Activated CD8-positive, alpha-beta T cell treated with anti-CD3 and anti-CD28 coated beads, Interleukin-2, amount 10 ng/mL, durations not matched to agents 7 days and 5 days (primary cell): ENCODE measurements at regions not wholly inside any gene's neighbourhood (a gene's known extent, or its start where the extent isn't known, plus 50 kb on each side); places are given as distances from the start of the nearest gene placed in this dataset.
"Not testable (repeated sequence)": the region's sequence is repeated elsewhere in the genome, so short reads cannot be mapped to it uniquely, and the experiment has no call there.

Experiments used
- ATAC-seq: fragments of 150-1000 bp; cut with Tn5 transposase; one replicate; pipeline ENCODE4 v1.10.0; 2021; ENCODE audit warnings: moderate library complexity
- CTCF ChIA-PET: fragments of 350-600 bp; sonication (Branson Sonifier 250); formaldehyde crosslinking; loops from one replicate; lab custom pipeline; 2021; ENCODE audit warnings: antibody characterized with exemption; lab: Charles Lee
- POLR2A ChIA-PET: fragments of 350-600 bp; sonication (Branson Sonifier 250); formaldehyde crosslinking; loops from one replicate; lab custom pipeline; 2021; ENCODE audit warnings: antibody characterized with exemption; lab: Charles Lee
- DNase-seq: peaks from one replicate; pipeline ENCODE4 v3.0.0-alpha.2; 2020
- H3K27ac Mint-ChIP-seq: one replicate; pipeline ENCODE4 v1.8.0; 2021; ENCODE audit warnings: mild to moderate bottlenecking, mixed read lengths
- H3K27me3 Mint-ChIP-seq: one replicate; pipeline ENCODE4 v1.8.0; 2021; ENCODE audit warnings: low read depth, mixed read lengths
- H3K36me3 Mint-ChIP-seq: one replicate; pipeline ENCODE4 v1.8.0; 2021; ENCODE audit warnings: low read depth, mixed read lengths
- H3K4me1 Mint-ChIP-seq: one replicate; pipeline ENCODE4 v1.8.0; 2021; ENCODE audit warnings: low read depth, mixed read lengths
- H3K4me3 Mint-ChIP-seq: one replicate; pipeline ENCODE4 v1.8.0; 2021; ENCODE audit warnings: mild to moderate bottlenecking, mixed read lengths
- H3K9me3 Mint-ChIP-seq: one replicate; pipeline ENCODE4 v1.8.0; 2022; ENCODE audit warnings: mixed read lengths; ENCODE audit not compliant: insufficient read depth

- H3K27me3 Mint-ChIP-seq: peaks cover 2% of the 10 kb centered on the region
- H3K4me3 Mint-ChIP-seq: no peak overlapping the region
- H3K36me3 Mint-ChIP-seq: no peaks in the 10 kb centered on the region
- peaks cover 3% of the 10 kb centered on the region for H3K4me1 Mint-ChIP-seq
- H3K27ac Mint-ChIP-seq: no peak overlapping the region
- DNase-seq (no peak), ATAC-seq (no peak)
- H3K9me3 Mint-ChIP-seq: no peaks in the 10 kb centered on the region
- CTCF ChIA-PET: interaction anchor here (1.0 kb wide), 1 partner anchor 346 kb away, joined by 3 read pairs; no protein-coding TSS in a partner anchor
- POLR2A ChIA-PET: no interaction called here
Observed at GRCh38 chr2:37760471-37760870, 89.0 kb upstream of the CDC42EP3 start.

- H3K9me3 Mint-ChIP-seq, H3K4me3 Mint-ChIP-seq, DNase-seq, ATAC-seq, H3K27me3 Mint-ChIP-seq, H3K27ac Mint-ChIP-seq, H3K4me1 Mint-ChIP-seq, H3K36me3 Mint-ChIP-seq, POLR2A ChIA-PET: not testable (repeated sequence)
- CTCF ChIA-PET: interaction anchor here (0.9 kb wide), 1 partner anchor 367 kb away, joined by 3 read pairs; no protein-coding TSS in a partner anchor
Observed at GRCh38 chr2:37762281-37762680, 90.8 kb upstream of the CDC42EP3 start.

- ChIA-PET POLR2A (no interaction called here), CTCF (interaction anchor here (1.0 to 1.7 kb wide), 2 partner anchors 122 to 127 kb away, joined by 3 read pairs; no protein-coding TSS in a partner anchor)
- H3K27ac Mint-ChIP-seq: no peak overlapping the region
- no peak overlapping the region for H3K4me3 Mint-ChIP-seq
- peaks cover 4% of the 10 kb centered on the region for H3K36me3 Mint-ChIP-seq
- peaks cover 3% of the 10 kb centered on the region for H3K9me3 Mint-ChIP-seq
- H3K27me3 Mint-ChIP-seq: no peaks in the 10 kb centered on the region
- ATAC-seq (no peak), DNase-seq (no peak)
- H3K4me1 Mint-ChIP-seq: peaks cover 10% of the 10 kb centered on the region
Observed at GRCh38 chr2:37764739-37765138, 93.3 kb upstream of the CDC42EP3 start.

- no peaks in the 10 kb centered on the region for H3K27me3 Mint-ChIP-seq
Observed at GRCh38 chr2:37766106-37766505, 94.7 kb upstream of the CDC42EP3 start.

GRCh38 chr2:37767046-37767445, 95.6 kb upstream of the CDC42EP3 start:
- ATAC-seq (no peak), DNase-seq (no peak)
- Mint-ChIP-seq H3K4me3 (no peak overlapping the region), H3K36me3 (peaks cover 4% of the 10 kb centered on the region), H3K27me3 (no peaks in the 10 kb centered on the region), H3K9me3 (peaks cover 3% of the 10 kb centered on the region), H3K4me1 (peaks cover 10% of the 10 kb centered on the region), H3K27ac (no peak overlapping the region)
- ChIA-PET POLR2A (no interaction called here), CTCF (no interaction called here)

More at GRCh38 chr2:37766106-37766505, 94.7 kb upstream of the CDC42EP3 start:
- DNase-seq: no peak
- CTCF ChIA-PET: interaction anchor here (1.7 kb wide), 1 partner anchor 125 kb away, joined by 3 read pairs; no protein-coding TSS in a partner anchor
- POLR2A ChIA-PET: no interaction called here
- Mint-ChIP-seq H3K4me1 (peaks cover 10% of the 10 kb centered on the region), H3K9me3 (peaks cover 3% of the 10 kb centered on the region), H3K27ac (no peak overlapping the region), H3K4me3 (no peak overlapping the region), H3K36me3 (peaks cover 4% of the 10 kb centered on the region)
- ATAC-seq: no peak

GRCh38 chr2:37767959-37768925, 96.8 kb upstream of the CDC42EP3 start:
- CTCF ChIA-PET: no interaction called here
- no peak for ATAC-seq
- H3K27me3 Mint-ChIP-seq: no peaks in the 10 kb centered on the region
- no peak for DNase-seq
- H3K9me3 Mint-ChIP-seq: peaks cover 3% of the 10 kb centered on the region
- H3K36me3 Mint-ChIP-seq: peaks cover 4% of the 10 kb centered on the region
- no peak overlapping the region for H3K4me3 Mint-ChIP-seq
- H3K27ac Mint-ChIP-seq: no peak overlapping the region
- POLR2A ChIA-PET: no interaction called here
- H3K4me1 Mint-ChIP-seq: peaks cover 10% of the 10 kb centered on the region

- CTCF ChIA-PET: no interaction called here
- DNase-seq: no peak
- Mint-ChIP-seq H3K4me1 (peaks cover 10% of the 10 kb centered on the region), H3K4me3 (no peak overlapping the region), H3K36me3 (peaks cover 4% of the 10 kb centered on the region), H3K27me3 (no peaks in the 10 kb centered on the region), H3K27ac (no peak overlapping the region), H3K9me3 (peaks cover 3% of the 10 kb centered on the region)
- ATAC-seq: no peak
- POLR2A ChIA-PET: interaction anchor here (0.6 kb wide), 1 partner anchor 190 kb away, joined by 4 read pairs; no protein-coding TSS in a partner anchor
Observed at GRCh38 chr2:37769551-37769950, 98.1 kb upstream of the CDC42EP3 start.

GRCh38 chr2:37770797-37771196, 99.4 kb upstream of the CDC42EP3 start:
- ATAC-seq: no peak
- CTCF ChIA-PET: no interaction called here
- Mint-ChIP-seq H3K4me1 (peaks cover 7% of the 10 kb centered on the region), H3K36me3 (peaks cover 4% of the 10 kb centered on the region), H3K9me3 (peaks cover 3% of the 10 kb centered on the region), H3K4me3 (no peak overlapping the region), H3K27ac (no peak overlapping the region), H3K27me3 (no peaks in the 10 kb centered on the region)
- DNase-seq: no peak
- POLR2A ChIA-PET: no interaction called here

GRCh38 chr2:37771600-37772088, 100.2 kb upstream of the CDC42EP3 start:
- ChIA-PET CTCF (no interaction called here), POLR2A (no interaction called here)
- no peak for ATAC-seq
- Mint-ChIP-seq H3K4me1 (peaks cover 7% of the 10 kb centered on the region), H3K4me3 (no peak overlapping the region), H3K9me3 (peaks cover 3% of the 10 kb centered on the region), H3K27me3 (no peaks in the 10 kb centered on the region), H3K27ac (no peak overlapping the region), H3K36me3 (peaks cover 4% of the 10 kb centered on the region)
- DNase-seq: no peak

GRCh38 chr2:37773371-37774130, 102.1 kb upstream of the CDC42EP3 start:
- no peaks in the 10 kb centered on the region for H3K4me1 Mint-ChIP-seq
- H3K27me3 Mint-ChIP-seq: no peaks in the 10 kb centered on the region
- H3K9me3 Mint-ChIP-seq: no peaks in the 10 kb centered on the region
- H3K36me3 Mint-ChIP-seq: no peaks in the 10 kb centered on the region
- no peak for DNase-seq
- H3K4me3 Mint-ChIP-seq: no peak overlapping the region
- ATAC-seq: no peak
- CTCF ChIA-PET: no interaction called here
- POLR2A ChIA-PET: no interaction called here
- no peak overlapping the region for H3K27ac Mint-ChIP-seq

- POLR2A ChIA-PET, DNase-seq, ATAC-seq, H3K9me3 Mint-ChIP-seq, H3K36me3 Mint-ChIP-seq, H3K27ac Mint-ChIP-seq, H3K4me3 Mint-ChIP-seq, H3K4me1 Mint-ChIP-seq, H3K27me3 Mint-ChIP-seq, CTCF ChIA-PET: not testable (repeated sequence)
Observed at GRCh38 chr2:37774171-37774944, 102.9 kb upstream of the CDC42EP3 start.
